ENCODE measurements at regions not wholly inside any gene's neighbourhood (a gene's known extent, or its start where the extent isn't known, plus 50 kb on each side); places are given as distances from the start of the nearest gene placed in this dataset.

GRCh38 chr4:35697210-35697736 is 547.0 kb downstream of the ARAP2 start:
- ATAC-seq (no peak), DNase-seq (ENCODE audit: low read depth, low spot score) (no peak)
- TF ChIP-seq TCF7L2 (IDR thresholded peaks at IDR 0.05; ENCODE audit: low read depth, low read length) (no peak), POLR2AphosphoS5 (IDR thresholded peaks at IDR 0.05; ENCODE audit: low read depth, low read length) (no peak), SIN3A (IDR thresholded peaks at IDR 0.05; ENCODE audit: borderline replicate concordance, insufficient read depth, low read depth, low read length) (no peak)
- TF ChIP-seq, protein P1, sequence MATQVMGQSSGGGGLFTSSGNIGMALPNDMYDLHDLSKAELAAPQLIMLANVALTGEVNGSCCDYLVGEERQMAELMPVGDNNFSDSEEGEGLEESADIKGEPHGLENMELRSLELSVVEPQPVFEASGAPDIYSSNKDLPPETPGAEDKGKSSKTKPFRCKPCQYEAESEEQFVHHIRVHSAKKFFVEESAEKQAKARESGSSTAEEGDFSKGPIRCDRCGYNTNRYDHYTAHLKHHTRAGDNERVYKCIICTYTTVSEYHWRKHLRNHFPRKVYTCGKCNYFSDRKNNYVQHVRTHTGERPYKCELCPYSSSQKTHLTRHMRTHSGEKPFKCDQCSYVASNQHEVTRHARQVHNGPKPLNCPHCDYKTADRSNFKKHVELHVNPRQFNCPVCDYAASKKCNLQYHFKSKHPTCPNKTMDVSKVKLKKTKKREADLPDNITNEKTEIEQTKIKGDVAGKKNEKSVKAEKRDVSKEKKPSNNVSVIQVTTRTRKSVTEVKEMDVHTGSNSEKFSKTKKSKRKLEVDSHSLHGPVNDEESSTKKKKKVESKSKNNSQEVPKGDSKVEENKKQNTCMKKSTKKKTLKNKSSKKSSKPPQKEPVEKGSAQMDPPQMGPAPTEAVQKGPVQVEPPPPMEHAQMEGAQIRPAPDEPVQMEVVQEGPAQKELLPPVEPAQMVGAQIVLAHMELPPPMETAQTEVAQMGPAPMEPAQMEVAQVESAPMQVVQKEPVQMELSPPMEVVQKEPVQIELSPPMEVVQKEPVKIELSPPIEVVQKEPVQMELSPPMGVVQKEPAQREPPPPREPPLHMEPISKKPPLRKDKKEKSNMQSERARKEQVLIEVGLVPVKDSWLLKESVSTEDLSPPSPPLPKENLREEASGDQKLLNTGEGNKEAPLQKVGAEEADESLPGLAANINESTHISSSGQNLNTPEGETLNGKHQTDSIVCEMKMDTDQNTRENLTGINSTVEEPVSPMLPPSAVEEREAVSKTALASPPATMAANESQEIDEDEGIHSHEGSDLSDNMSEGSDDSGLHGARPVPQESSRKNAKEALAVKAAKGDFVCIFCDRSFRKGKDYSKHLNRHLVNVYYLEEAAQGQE (IDR thresholded peaks at IDR 0.05; ENCODE audit: insufficient read depth in 1 of 2, low read depth in 2 of 2, low read length in 1 of 2), result no peak
- TF ChIP-seq, protein P2, sequence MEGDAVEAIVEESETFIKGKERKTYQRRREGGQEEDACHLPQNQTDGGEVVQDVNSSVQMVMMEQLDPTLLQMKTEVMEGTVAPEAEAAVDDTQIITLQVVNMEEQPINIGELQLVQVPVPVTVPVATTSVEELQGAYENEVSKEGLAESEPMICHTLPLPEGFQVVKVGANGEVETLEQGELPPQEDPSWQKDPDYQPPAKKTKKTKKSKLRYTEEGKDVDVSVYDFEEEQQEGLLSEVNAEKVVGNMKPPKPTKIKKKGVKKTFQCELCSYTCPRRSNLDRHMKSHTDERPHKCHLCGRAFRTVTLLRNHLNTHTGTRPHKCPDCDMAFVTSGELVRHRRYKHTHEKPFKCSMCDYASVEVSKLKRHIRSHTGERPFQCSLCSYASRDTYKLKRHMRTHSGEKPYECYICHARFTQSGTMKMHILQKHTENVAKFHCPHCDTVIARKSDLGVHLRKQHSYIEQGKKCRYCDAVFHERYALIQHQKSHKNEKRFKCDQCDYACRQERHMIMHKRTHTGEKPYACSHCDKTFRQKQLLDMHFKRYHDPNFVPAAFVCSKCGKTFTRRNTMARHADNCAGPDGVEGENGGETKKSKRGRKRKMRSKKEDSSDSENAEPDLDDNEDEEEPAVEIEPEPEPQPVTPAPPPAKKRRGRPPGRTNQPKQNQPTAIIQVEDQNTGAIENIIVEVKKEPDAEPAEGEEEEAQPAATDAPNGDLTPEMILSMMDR (IDR thresholded peaks at IDR 0.05), result no peak
- Histone ChIP-seq H3K36me3 (ENCODE audit: control insufficient read depth, insufficient read depth, low read length) (no peaks in the 10 kb centered on the region), H3K9me3 (ENCODE audit: control insufficient read depth, insufficient read depth, low read depth, low read length) (no peaks in the 10 kb centered on the region), H3K27me3 (ENCODE audit: control insufficient read depth, insufficient read depth, low read length) (no peaks in the 10 kb centered on the region), H3K27ac (ENCODE audit: low read length) (no peak overlapping the region), H3K4me1 (ENCODE audit: control insufficient read depth, insufficient read depth, low read length) (no peaks in the 10 kb centered on the region), H3K4me3 (ENCODE audit: low read depth in 2 of 2, low read length in 2 of 2) (no peak overlapping the region)
- intact Hi-C loops (cut with micrococcal nuclease; ENCODE audit: unreplicated experiment) (no loop called here), in situ Hi-C loops (cut with HindIII; ENCODE audit: low pct_unique_long_range_greater_than_20kb, low sequenced_read_pairs) (no loop called here)
- no TSS peak for BruUV-seq (replicated peaks)
- ChIA-PET CTCF (no interaction called here), POLR2A (no interaction called here)

DNA sequence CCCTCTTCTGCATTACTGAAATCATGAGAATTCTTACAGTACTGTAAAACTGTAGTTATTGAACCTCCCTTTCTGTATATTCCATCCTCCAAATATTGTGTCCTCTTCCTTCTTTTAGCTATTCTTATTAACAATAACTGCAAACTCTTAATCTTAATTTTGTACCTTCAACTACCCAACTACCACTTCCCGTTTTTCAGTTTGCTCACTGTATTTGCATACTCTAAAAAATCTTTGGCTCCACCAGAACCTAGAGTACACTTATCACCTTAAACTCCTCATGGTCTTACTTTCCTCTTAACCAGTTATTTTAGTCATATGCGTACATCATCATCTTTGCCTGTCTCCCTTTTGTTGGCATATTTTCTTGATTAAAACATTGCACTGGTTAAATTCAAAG is 543.7 kb downstream of the ARAP2 start:
- intact Hi-C loops (cut with micrococcal nuclease; ENCODE audit: unreplicated experiment) (no loop called here), in situ Hi-C loops (cut with HindIII; ENCODE audit: low pct_unique_long_range_greater_than_20kb, low sequenced_read_pairs) (no loop called here)
- ATAC-seq (no peak), DNase-seq (ENCODE audit: low read depth, low spot score) (no peak)
- H3K4me1 ChIP-seq (ENCODE audit: control insufficient read depth, insufficient read depth, low read length), result no peaks in the 10 kb centered on the region
- H3K27ac ChIP-seq (ENCODE audit: low read length), result no peak overlapping the region
- H3K27me3 ChIP-seq (ENCODE audit: control insufficient read depth, insufficient read depth, low read length), result no peaks in the 10 kb centered on the region
- H3K9me3 ChIP-seq (ENCODE audit: control insufficient read depth, insufficient read depth, low read depth, low read length), result no peaks in the 10 kb centered on the region
- TF ChIP-seq, protein P1 (IDR thresholded peaks at IDR 0.05; ENCODE audit: insufficient read depth in 1 of 2, low read depth in 2 of 2, low read length in 1 of 2), result no peak
- no peak for TF ChIP-seq TCF7L2 (IDR thresholded peaks at IDR 0.05; ENCODE audit: low read depth, low read length)
- TF ChIP-seq, protein P2 (IDR thresholded peaks at IDR 0.05), result no peak
- TF ChIP-seq SIN3A (IDR thresholded peaks at IDR 0.05; ENCODE audit: borderline replicate concordance, insufficient read depth, low read depth, low read length), result no peak
- TF ChIP-seq POLR2AphosphoS5 (IDR thresholded peaks at IDR 0.05; ENCODE audit: low read depth, low read length), result no peak
- H3K36me3 ChIP-seq (ENCODE audit: control insufficient read depth, insufficient read depth, low read length), result no peaks in the 10 kb centered on the region
- CTCF ChIA-PET, result no interaction called here
- no TSS peak for BruUV-seq (replicated peaks)
- POLR2A ChIA-PET, result no interaction called here
- H3K4me3 ChIP-seq (ENCODE audit: low read depth in 2 of 2, low read length in 2 of 2), result no peak overlapping the region

Measured in Panc1 (cell line).